ENCODE measurements at regions not wholly inside any gene's neighbourhood (a gene's known extent, or its start where the extent isn't known, plus 50 kb on each side); places are given as distances from the start of the nearest gene placed in this dataset.
"Not testable (repeated sequence)": the region's sequence is repeated elsewhere in the genome, so short reads cannot be mapped to it uniquely, and the experiment has no call there.

GRCh38 chr1:194062962-194063361 lies 876.5 kb upstream of the B3GALT2 start:
- H3K27me3 ChIP-seq, result no peaks in the 10 kb centered on the region
- H3K4me3 ChIP-seq (ENCODE audit: low read depth, low read length), result no peak overlapping the region
- no peaks in the 10 kb centered on the region for H3K36me3 ChIP-seq
- H3K9me3 ChIP-seq, result no peaks in the 10 kb centered on the region
- no peaks in the 10 kb centered on the region for H3K4me1 ChIP-seq
- no peak for TF ChIP-seq CTCF (IDR thresholded peaks at IDR 0.05; ENCODE audit: low read depth, low read length)
- no peak for DNase-seq

DNA sequence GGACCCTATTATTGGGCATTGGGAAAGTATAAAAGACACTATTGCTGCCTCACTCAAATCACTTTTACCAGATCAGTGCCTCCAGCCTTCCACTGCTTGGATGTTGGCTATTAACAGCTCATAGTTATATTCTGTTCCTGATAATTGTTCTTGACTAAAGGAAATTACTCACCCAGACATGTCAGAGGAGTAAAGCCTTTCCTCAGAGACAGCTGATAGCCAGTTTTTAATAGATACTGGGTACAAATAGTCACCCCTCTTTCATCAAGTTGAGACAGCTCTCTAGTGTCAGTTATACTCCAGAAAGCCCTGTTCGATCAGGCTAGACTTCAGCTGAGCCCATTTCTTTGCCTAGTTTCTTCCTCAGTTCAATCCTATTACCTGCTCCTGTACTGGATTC lies 876.1 kb upstream of the B3GALT2 start:
- Histone ChIP-seq H3K27me3 (no peaks in the 10 kb centered on the region), H3K4me1 (no peaks in the 10 kb centered on the region), H3K9me3 (no peaks in the 10 kb centered on the region), H3K36me3 (no peaks in the 10 kb centered on the region), H3K4me3 (ENCODE audit: low read depth, low read length) (no peak overlapping the region)
- no peak for DNase-seq
- no peak for TF ChIP-seq CTCF (IDR thresholded peaks at IDR 0.05; ENCODE audit: low read depth, low read length)

- Histone ChIP-seq H3K36me3 (no peaks in the 10 kb centered on the region), H3K4me3 (ENCODE audit: low read depth, low read length) (no peak overlapping the region), H3K27me3 (no peaks in the 10 kb centered on the region), H3K4me1 (no peaks in the 10 kb centered on the region), H3K9me3 (no peaks in the 10 kb centered on the region)
- TF ChIP-seq CTCF (IDR thresholded peaks at IDR 0.05; ENCODE audit: low read depth, low read length), result no peak
- no peak for DNase-seq
These were observed 874.1 kb upstream of the B3GALT2 start for GRCh38 chr1:194060481-194060880.

DNA sequence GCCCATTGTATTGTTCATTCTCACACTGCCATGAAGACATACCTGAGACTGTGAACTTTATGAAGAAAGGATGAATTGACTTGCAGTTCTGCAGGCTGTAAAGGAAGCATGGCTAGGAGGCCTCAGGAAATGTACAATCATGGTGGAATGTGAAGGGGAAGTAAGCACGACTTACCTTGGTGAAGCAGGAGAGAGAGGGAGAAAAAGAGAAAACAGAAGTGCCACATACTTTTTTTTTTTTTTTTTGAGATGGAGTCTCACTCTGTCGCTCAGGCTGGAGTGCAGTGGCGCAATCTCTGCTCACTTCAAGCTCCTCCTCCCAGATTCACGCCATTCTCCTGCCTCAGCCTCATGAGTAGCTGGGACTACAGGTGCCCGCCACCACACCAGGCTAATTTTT lies 871.9 kb upstream of the B3GALT2 start:
- H3K4me3 ChIP-seq (ENCODE audit: low read depth, low read length); H3K36me3 ChIP-seq; H3K27me3 ChIP-seq; H3K4me1 ChIP-seq; H3K9me3 ChIP-seq; DNase-seq: not testable (repeated sequence)

GRCh38 chr1:194056169-194056568 lies 869.8 kb upstream of the B3GALT2 start:
- H3K9me3 ChIP-seq, result no peaks in the 10 kb centered on the region
- H3K27me3 ChIP-seq, result no peaks in the 10 kb centered on the region
- H3K4me3 ChIP-seq (ENCODE audit: low read depth, low read length), result no peak overlapping the region
- no peak for TF ChIP-seq CTCF (IDR thresholded peaks at IDR 0.05; ENCODE audit: low read depth, low read length)
- no peaks in the 10 kb centered on the region for H3K36me3 ChIP-seq
- H3K4me1 ChIP-seq, result no peaks in the 10 kb centered on the region
- no peak for DNase-seq

DNA sequence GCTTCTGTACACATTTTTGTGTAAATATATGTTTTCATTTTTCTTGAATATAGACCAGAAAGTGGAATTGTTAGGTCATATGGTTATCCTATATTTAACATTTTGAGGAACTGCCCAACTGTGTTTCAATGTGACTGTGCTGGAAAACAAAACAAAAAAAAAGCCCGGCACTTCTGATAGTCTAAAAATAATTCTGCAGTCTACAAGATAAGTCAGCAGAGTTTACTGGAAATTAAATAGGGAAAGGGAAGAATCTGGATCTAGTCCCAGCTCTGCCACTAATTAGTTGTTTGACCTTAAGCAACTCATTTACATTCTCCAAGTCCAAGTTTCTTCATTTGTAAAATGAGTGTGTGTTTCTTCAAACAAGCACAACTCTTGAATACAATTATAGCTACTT lies 869.1 kb upstream of the B3GALT2 start:
- TF ChIP-seq CTCF (IDR thresholded peaks at IDR 0.05; ENCODE audit: low read depth, low read length), result no peak
- Histone ChIP-seq H3K4me3 (ENCODE audit: low read depth, low read length) (no peak overlapping the region), H3K9me3 (no peaks in the 10 kb centered on the region), H3K36me3 (no peaks in the 10 kb centered on the region), H3K27me3 (no peaks in the 10 kb centered on the region), H3K4me1 (no peaks in the 10 kb centered on the region)
- DNase-seq, result no peak
